Spleen (tissue), 7 donors: ENCODE measurements at regions not wholly inside any gene's neighbourhood (a gene's known extent, or its start where the extent isn't known, plus 50 kb on each side); places are given as distances from the start of the nearest gene placed in this dataset.

Experiments used
- POLR2A ChIP-seq, 3 donors: fragments of 450-650 bp; IDR thresholded peaks; one replicate each; pipeline ENCODE4 v1.5.1; 2017; ENCODE audit warnings: antibody characterized with exemption in 3 of 3, mild to moderate bottlenecking in 1 of 3
- TF ChIP-seq, protein P1 (sequence below), 11 experiments: fragments of 200-600 bp in 7 of 11; fragments of 450-650 bp in 4 of 11; sonication (generic) in 4 of 11; IDR thresholded peaks in 8 of 11; conservative IDR thresholded peaks in 3 of 11; 1 replicate in 7 of 11; 2 replicates in 4 of 11; pipeline versions ENCODE4 v1.4.0 to v1.8.0; 2016 to 2021; ENCODE audit warnings: antibody characterized with exemption in 11 of 11, inconsistent platforms in 4 of 11, mild to moderate bottlenecking in 1 of 11
- donor health status: DM: no; HTN: no; CAD: no; lungs with moderate emphysema.
- donor health status: DM: no; HTN: no; CAD: no.
- donor health status: DM: no; HTN: no; CAD: no.

DNA sequence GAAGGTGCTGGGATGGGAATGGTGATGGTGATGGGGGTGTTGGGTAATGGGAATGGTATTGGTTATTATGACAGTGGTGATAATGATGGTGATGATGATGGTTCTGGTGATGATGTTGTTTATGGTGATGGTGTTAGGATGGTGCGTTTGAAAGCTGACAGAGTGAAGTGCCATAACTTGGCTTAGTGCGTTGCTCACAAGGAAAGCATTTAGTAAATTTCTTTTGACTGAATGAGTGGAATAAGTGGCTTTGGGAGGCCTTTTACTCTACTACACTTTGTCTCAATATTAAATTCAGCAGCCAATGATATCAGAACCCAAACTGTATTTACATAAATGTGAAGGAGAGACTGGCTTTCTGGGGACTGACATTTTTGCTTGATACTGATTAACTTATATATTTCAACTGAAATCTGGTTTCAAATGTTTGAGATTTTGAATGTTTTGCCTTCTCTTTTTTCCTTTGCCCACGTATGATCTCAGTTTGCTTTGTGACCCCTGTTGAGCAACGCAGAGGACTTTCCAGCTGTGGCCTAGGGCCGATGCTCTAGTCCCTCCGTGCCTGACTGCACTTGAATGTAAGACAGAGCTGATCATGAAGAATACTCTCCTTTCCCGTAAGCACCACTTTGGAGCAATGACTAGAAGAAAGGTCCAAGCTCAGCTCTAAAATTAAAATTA lies 128.5 kb upstream of the SH3BP4 start:
- TF ChIP-seq POLR2A (IDR thresholded peaks at IDR 0.05), result no peak
- TF ChIP-seq, protein P1, sequence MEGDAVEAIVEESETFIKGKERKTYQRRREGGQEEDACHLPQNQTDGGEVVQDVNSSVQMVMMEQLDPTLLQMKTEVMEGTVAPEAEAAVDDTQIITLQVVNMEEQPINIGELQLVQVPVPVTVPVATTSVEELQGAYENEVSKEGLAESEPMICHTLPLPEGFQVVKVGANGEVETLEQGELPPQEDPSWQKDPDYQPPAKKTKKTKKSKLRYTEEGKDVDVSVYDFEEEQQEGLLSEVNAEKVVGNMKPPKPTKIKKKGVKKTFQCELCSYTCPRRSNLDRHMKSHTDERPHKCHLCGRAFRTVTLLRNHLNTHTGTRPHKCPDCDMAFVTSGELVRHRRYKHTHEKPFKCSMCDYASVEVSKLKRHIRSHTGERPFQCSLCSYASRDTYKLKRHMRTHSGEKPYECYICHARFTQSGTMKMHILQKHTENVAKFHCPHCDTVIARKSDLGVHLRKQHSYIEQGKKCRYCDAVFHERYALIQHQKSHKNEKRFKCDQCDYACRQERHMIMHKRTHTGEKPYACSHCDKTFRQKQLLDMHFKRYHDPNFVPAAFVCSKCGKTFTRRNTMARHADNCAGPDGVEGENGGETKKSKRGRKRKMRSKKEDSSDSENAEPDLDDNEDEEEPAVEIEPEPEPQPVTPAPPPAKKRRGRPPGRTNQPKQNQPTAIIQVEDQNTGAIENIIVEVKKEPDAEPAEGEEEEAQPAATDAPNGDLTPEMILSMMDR (IDR thresholded peaks at IDR 0.05 in 8 of 11, conservative IDR thresholded peaks at IDR 0.05 in 3 of 11), result no peak
